T-cell (primary cell): ENCODE measurements at regions not wholly inside any gene's neighbourhood (a gene's known extent, or its start where the extent isn't known, plus 50 kb on each side); places are given as distances from the start of the nearest gene placed in this dataset.

Source experiments
- ATAC-seq, 4 experiments: fragments of 200-7000 bp in 3 of 4; fragments of 150-1000 bp in 1 of 4; cut with Tn5 transposase; replicated peaks in 1 of 4; 1 replicate in 3 of 4; 2 replicates in 1 of 4; pipeline ENCODE4 v1.10.0; 2021; ENCODE audit warnings: moderate library complexity in 3 of 4, mild to moderate bottlenecking in 2 of 4, moderate number of reproducible peaks in 1 of 4
- CTCF ChIA-PET, 2 donors: fragments of 300-600 bp; sonication (Branson Sonifier 250); formaldehyde crosslinking; loops; one replicate each; lab custom pipeline; 2022; ENCODE audit warnings: antibody characterized with exemption in 2 of 2; lab: Charles Lee
- POLR2A ChIA-PET, 2 donors: fragments of 300-600 bp; sonication (Branson Sonifier 250); formaldehyde crosslinking; loops; one replicate each; lab custom pipeline; 2022; ENCODE audit warnings: antibody characterized with exemption in 2 of 2; lab: Charles Lee
- DNase-seq, 35 experiments: peaks; one replicate each; pipeline versions ENCODE4 v3.0.0 to v3.0.0-alpha.2; 2013 to 2023
- H3K27ac ChIP-seq: one replicate; pipeline ENCODE4 v1.5.1; 2013; ENCODE audit warnings: low read length
- H3K27me3 ChIP-seq, 2 experiments: replicated peaks in 1 of 2; 1 replicate in 1 of 2; 2 replicates in 1 of 2; pipeline versions ENCODE4 v1.6.1 to v1.7.0; 2013; ENCODE audit warnings: low read length in 1 of 2, mixed read lengths in 1 of 2; ENCODE audit not compliant: control insufficient read depth in 2 of 2, insufficient read depth in 2 of 2; ENCODE audit errors: extremely low read depth in 1 of 2
- H3K36me3 ChIP-seq, 2 donors: 1 replicate in 1 of 2; 2 replicates in 1 of 2; pipeline versions ENCODE4 v1.6.1 to v1.7.0; 2013; ENCODE audit warnings: low read length in 1 of 2; ENCODE audit not compliant: control insufficient read depth in 2 of 2, insufficient read depth in 1 of 2; ENCODE audit errors: extremely low read depth in 1 of 2
- H3K4me1 ChIP-seq, 2 experiments: 1 replicate in 1 of 2; 2 replicates in 1 of 2; pipeline versions ENCODE4 v1.6.1 to v1.7.0; 2013; ENCODE audit warnings: low read length in 2 of 2, mixed read lengths in 1 of 2; ENCODE audit not compliant: insufficient read depth in 2 of 2, control insufficient read depth in 1 of 2; ENCODE audit errors: extremely low read depth in 1 of 2
- H3K4me3 ChIP-seq, 2 donors: 1 replicate in 1 of 2; 2 replicates in 1 of 2; pipeline versions ENCODE4 v1.5.1 to v1.7.0; 2013; ENCODE audit warnings: mild to moderate bottlenecking in 2 of 2, low read length in 1 of 2, moderate library complexity in 1 of 2; ENCODE audit not compliant: control insufficient read depth in 1 of 2; ENCODE audit errors: extremely low read depth in 1 of 2
- H3K9me3 ChIP-seq: 2 replicates; pipeline ENCODE4 v1.7.0; 2013
- H3K27ac Mint-ChIP-seq, 2 donors: one replicate each; pipeline ENCODE4 v1.8.0; 2020 to 2021; ENCODE audit warnings: mild to moderate bottlenecking in 2 of 2, mixed read lengths in 2 of 2
- H3K27me3 Mint-ChIP-seq, 2 donors: one replicate each; pipeline ENCODE4 v1.8.0; 2021 to 2022; ENCODE audit warnings: mixed read lengths in 2 of 2
- H3K36me3 Mint-ChIP-seq: one replicate; pipeline ENCODE4 v1.8.0; 2021; ENCODE audit warnings: mixed read lengths
- H3K4me1 Mint-ChIP-seq, 3 donors: one replicate each; pipeline ENCODE4 v1.8.0; 2020 to 2022; ENCODE audit warnings: mixed read lengths in 3 of 3, mild to moderate bottlenecking in 1 of 3
- H3K4me3 Mint-ChIP-seq, 3 donors: one replicate each; pipeline ENCODE4 v1.8.0; 2020 to 2022; ENCODE audit warnings: mild to moderate bottlenecking in 3 of 3, mixed read lengths in 3 of 3, moderate library complexity in 3 of 3
- H3K9me3 Mint-ChIP-seq, 3 donors: one replicate each; pipeline ENCODE4 v1.8.0; 2020 to 2022; ENCODE audit warnings: mixed read lengths in 3 of 3
- WGBS: methylation state at CpG from one replicate; pipeline ENCODE4 v1.1.5; 2013; ENCODE audit warnings: missing lambda C conversion rate; ENCODE audit not compliant: insufficient coverage; 5-methylcytosine and 5-hydroxymethylcytosine counted together

GRCh38 chrX:46301903-46302302, 243.3 kb downstream of the ZNF674 start:
- no peak for ATAC-seq
- H3K4me3 ChIP-seq, result no peak overlapping the region
- Mint-ChIP-seq H3K4me1 (no peaks in the 10 kb centered on the region), H3K9me3 (peaks cover 4 to 8% (median 6%) of the 10 kb centered on the region in 3 donors), H3K36me3 (no peaks in the 10 kb centered on the region), H3K27ac (no peak overlapping the region), H3K4me3 (no peak overlapping the region), H3K27me3 (peaks cover 0 to 11% of the 10 kb centered on the region in 2 donors)
- H3K27ac ChIP-seq, result no peak overlapping the region
- POLR2A ChIA-PET, result no interaction called here
- H3K27me3 ChIP-seq, result no peaks in the 10 kb centered on the region
- H3K36me3 ChIP-seq, result no peaks in the 10 kb centered on the region
- DNase-seq, result no peak
- no CpG with 5 or more reads among the region's 2 CpGs for WGBS
- peaks cover 2% of the 10 kb centered on the region for H3K9me3 ChIP-seq
- CTCF ChIA-PET, result no interaction called here
- no peaks in the 10 kb centered on the region for H3K4me1 ChIP-seq

- H3K27me3 Mint-ChIP-seq, result peaks cover 0 to 8% of the 10 kb centered on the region in 2 donors
- no peaks in the 10 kb centered on the region for H3K4me1 Mint-ChIP-seq
- Histone ChIP-seq H3K27me3 (no peaks in the 10 kb centered on the region), H3K27ac (no peak overlapping the region), H3K4me3 (no peak overlapping the region), H3K9me3 (no peaks in the 10 kb centered on the region), H3K36me3 (no peaks in the 10 kb centered on the region), H3K4me1 (no peaks in the 10 kb centered on the region)
- POLR2A ChIA-PET, result no interaction called here
- DNase-seq (no peak), ATAC-seq (no peak)
- H3K9me3 Mint-ChIP-seq, result no peaks in the 10 kb centered on the region
- no peak overlapping the region for H3K27ac Mint-ChIP-seq
- CTCF ChIA-PET, result no interaction called here
- no peaks in the 10 kb centered on the region for H3K36me3 Mint-ChIP-seq
- WGBS, result no CpG with 5 or more reads among the region's 2 CpGs
- H3K4me3 Mint-ChIP-seq, result no peak overlapping the region
Observed at GRCh38 chrX:46298821-46299220, 246.4 kb downstream of the ZNF674 start.

GRCh38 chrX:46295963-46296362, 249.3 kb downstream of the ZNF674 start:
- H3K4me3 ChIP-seq, result no peak overlapping the region
- ChIA-PET CTCF (no interaction called here), POLR2A (no interaction called here)
- no peaks in the 10 kb centered on the region for H3K9me3 ChIP-seq
- ATAC-seq (no peak), DNase-seq (no peak)
- no peak overlapping the region for H3K27ac Mint-ChIP-seq
- no peaks in the 10 kb centered on the region for H3K4me1 Mint-ChIP-seq
- no peaks in the 10 kb centered on the region for H3K4me1 ChIP-seq
- H3K9me3 Mint-ChIP-seq, result no peaks in the 10 kb centered on the region
- no peaks in the 10 kb centered on the region for H3K36me3 Mint-ChIP-seq
- no peak overlapping the region for H3K27ac ChIP-seq
- peaks cover 0 to 12% of the 10 kb centered on the region in 2 donors for H3K27me3 Mint-ChIP-seq
- H3K36me3 ChIP-seq, result no peaks in the 10 kb centered on the region
- no peak overlapping the region for H3K4me3 Mint-ChIP-seq
- H3K27me3 ChIP-seq, result no peaks in the 10 kb centered on the region

GRCh38 chrX:46294234-46294633, 251.0 kb downstream of the ZNF674 start:
- Mint-ChIP-seq H3K27ac (no peak overlapping the region), H3K4me1 (no peaks in the 10 kb centered on the region), H3K9me3 (no peaks in the 10 kb centered on the region), H3K27me3 (peaks cover 0 to 12% of the 10 kb centered on the region in 2 donors), H3K36me3 (no peaks in the 10 kb centered on the region), H3K4me3 (no peak overlapping the region)
- POLR2A ChIA-PET, result no interaction called here
- ATAC-seq, result no peak
- no peak for DNase-seq
- CTCF ChIA-PET, result no interaction called here
- no peaks in the 10 kb centered on the region for H3K4me1 ChIP-seq
- no peaks in the 10 kb centered on the region for H3K9me3 ChIP-seq
- H3K4me3 ChIP-seq, result no peak overlapping the region
- no peaks in the 10 kb centered on the region for H3K27me3 ChIP-seq
- H3K36me3 ChIP-seq, result no peaks in the 10 kb centered on the region
- H3K27ac ChIP-seq, result no peak overlapping the region

- H3K9me3 ChIP-seq, result no peaks in the 10 kb centered on the region
- H3K36me3 Mint-ChIP-seq, result no peaks in the 10 kb centered on the region
- H3K9me3 Mint-ChIP-seq, result peaks cover 0 to 3% (median 0%) of the 10 kb centered on the region in 3 donors
- H3K27ac ChIP-seq, result no peak overlapping the region
- H3K27me3 Mint-ChIP-seq, result peaks cover 0 to 3% of the 10 kb centered on the region in 2 donors
- H3K4me1 Mint-ChIP-seq, result peaks cover 8 to 19% (median 16%) of the 10 kb centered on the region in 3 donors
- no peaks in the 10 kb centered on the region for H3K4me1 ChIP-seq
- ChIA-PET POLR2A (no interaction called here), CTCF (no interaction called here)
- H3K27me3 ChIP-seq, result no peaks in the 10 kb centered on the region
- no peak for DNase-seq
- no peak overlapping the region for H3K4me3 Mint-ChIP-seq
- H3K4me3 ChIP-seq, result no peak overlapping the region
- WGBS, result no CpG with 5 or more reads among the region's 3 CpGs
- no peak overlapping the region for H3K27ac Mint-ChIP-seq
- ATAC-seq, result no peak
- H3K36me3 ChIP-seq, result no peaks in the 10 kb centered on the region
Observed at GRCh38 chrX:46279925-46280313, 265.3 kb downstream of the ZNF674 start.

GRCh38 chrX:46279214-46279924, 265.9 kb downstream of the ZNF674 start:
- ATAC-seq (no peak), DNase-seq (no peak)
- peak overlapping the region in 1 of 2 donors; percentile 25 for H3K27ac Mint-ChIP-seq
- no peaks in the 10 kb centered on the region for H3K36me3 Mint-ChIP-seq
- Histone ChIP-seq H3K4me3 (no peak overlapping the region), H3K4me1 (no peaks in the 10 kb centered on the region), H3K36me3 (no peaks in the 10 kb centered on the region), H3K9me3 (no peaks in the 10 kb centered on the region), H3K27me3 (no peaks in the 10 kb centered on the region), H3K27ac (no peak overlapping the region)
- H3K4me1 Mint-ChIP-seq, result peaks cover 8 to 19% (median 16%) of the 10 kb centered on the region in 3 donors
- H3K9me3 Mint-ChIP-seq, result peaks cover 0 to 3% (median 0%) of the 10 kb centered on the region in 3 donors
- H3K4me3 Mint-ChIP-seq, result peak overlapping the region in 2 of 3 donors; percentile 8 to 26
- POLR2A ChIA-PET, result no interaction called here
- CTCF ChIA-PET, result no interaction called here
- peaks cover 0 to 3% of the 10 kb centered on the region in 2 donors for H3K27me3 Mint-ChIP-seq
- WGBS, result 8% methylated on average over 2 of the region's 4 CpGs
